Endothelial cell of umbilical vein (primary cell): ENCODE measurements at regions not wholly inside any gene's neighbourhood (a gene's known extent, or its start where the extent isn't known, plus 50 kb on each side); places are given as distances from the start of the nearest gene placed in this dataset.

Experiments
- BruUV-seq: library from RNA; stranded (reverse); fragments of 400-500 nt; replicated peaks from 2 replicates; lab custom pipeline; 2021; lab: Mats Ljungman, UMichigan
- CTCF ChIA-PET: fragments of 300-600, 350-600 bp; sonication (Branson Sonifier 250); formaldehyde crosslinking; loops from one replicate; lab custom pipeline; 2021; ENCODE audit warnings: antibody characterized with exemption, inconsistent platforms; lab: Charles Lee
- POLR2A ChIA-PET: fragments of 300-600, 350-600 bp; sonication (Branson Sonifier 250); formaldehyde crosslinking; loops from one replicate; lab custom pipeline; 2021; ENCODE audit warnings: antibody characterized with exemption, inconsistent platforms; lab: Charles Lee
- DNase-seq: peaks from one replicate; pipeline ENCODE4 v3.0.0-alpha.2; 2011; ENCODE audit warnings: low read depth, low spot score
- FAIRE-seq: peaks from 2 replicates; lab custom pipeline; 2011; peaks lifted over from hg19 to GRCh38; lab: Jason Lieb, UNC
- H2AFZ ChIP-seq: 2 replicates; pipeline ENCODE4 v1.6.0; 2012; ENCODE audit warnings: low read depth, low read length, control low read depth, inconsistent platforms
- H3K27ac ChIP-seq: 2 replicates; pipeline ENCODE4 v1.5.1; 2011; ENCODE audit warnings: low read depth, mild to moderate bottlenecking, control low read depth, low read length, moderate library complexity; ENCODE audit not compliant: insufficient read depth
- H3K27me3 ChIP-seq, 2 experiments: 2 replicates each; pipeline versions ENCODE4 v1.6.0 to v1.6.1; 2011; ENCODE audit warnings: low read length in 2 of 2, mixed read lengths in 1 of 2; ENCODE audit not compliant: control insufficient read depth in 2 of 2, insufficient read depth in 2 of 2
- H3K36me3 ChIP-seq, 2 experiments: 2 replicates in 1 of 2; 3 replicates in 1 of 2; pipeline ENCODE4 v1.5.1; 2011; ENCODE audit warnings: low read length in 2 of 2, mild to moderate bottlenecking in 1 of 2, moderate library complexity in 1 of 2; ENCODE audit not compliant: control insufficient read depth in 2 of 2, insufficient read depth in 2 of 2; ENCODE audit errors: extremely low read depth in 1 of 2
- H3K4me1 ChIP-seq: 3 replicates; pipeline ENCODE4 v1.5.1; 2011; ENCODE audit warnings: mild to moderate bottlenecking, low read length; ENCODE audit not compliant: control insufficient read depth, insufficient read depth; ENCODE audit errors: extremely low read depth
- H3K4me2 ChIP-seq: 2 replicates; pipeline ENCODE4 v1.6.1; 2011; ENCODE audit warnings: low read length, control low read depth, mixed read lengths; ENCODE audit not compliant: insufficient read depth
- H3K4me3 ChIP-seq, 3 experiments: fragments of 200-600 bp in 1 of 3; sonication (generic), shearing (Covaris generic) in 1 of 3; replicated peaks in 1 of 3; 2 replicates each; pipeline ENCODE4 v1.5.1; 2011 to 2016; ENCODE audit warnings: control low read depth in 3 of 3, low read length in 3 of 3, mild to moderate bottlenecking in 2 of 3, inconsistent platforms in 1 of 3, low read depth in 1 of 3, moderate library complexity in 1 of 3; ENCODE audit not compliant: insufficient read depth in 1 of 3
- H3K79me2 ChIP-seq: 2 replicates; pipeline ENCODE4 v1.6.0; 2012; ENCODE audit warnings: low read length, inconsistent platforms; ENCODE audit not compliant: control insufficient read depth, insufficient read depth
- H3K9ac ChIP-seq: replicated peaks from 2 replicates; pipeline ENCODE3; 2011; ENCODE audit warnings: low read length, control low read depth; ENCODE audit not compliant: insufficient read depth; ENCODE audit errors: extremely low read depth
- H3K9me1 ChIP-seq: replicated peaks from 3 replicates; pipeline ENCODE4 v1.6.0; 2011; ENCODE audit warnings: mild to moderate bottlenecking, low read length; ENCODE audit not compliant: control insufficient read depth, insufficient read depth; ENCODE audit errors: extremely low read depth
- H3K9me3 ChIP-seq: replicated peaks from 2 replicates; pipeline ENCODE4 v1.5.1; 2012; ENCODE audit warnings: low read length, inconsistent platforms; ENCODE audit not compliant: control insufficient read depth, insufficient read depth
- H4K20me1 ChIP-seq: replicated peaks from 2 replicates; pipeline ENCODE3; 2011; ENCODE audit warnings: mild to moderate bottlenecking, low read length; ENCODE audit not compliant: control insufficient read depth, insufficient read depth; ENCODE audit errors: extremely low read depth
- CTCF ChIP-seq, 2 donors: IDR thresholded peaks; 1 replicate in 1 of 2; 2 replicates in 1 of 2; pipeline ENCODE4 v1.5.1; 2011; ENCODE audit warnings: low read length in 2 of 2, mild to moderate bottlenecking in 2 of 2, moderate library complexity in 2 of 2, control low read depth in 1 of 2, inconsistent platforms in 1 of 2, low read depth in 1 of 2; ENCODE audit not compliant: insufficient read depth in 1 of 2; ENCODE audit errors: extremely low read depth in 1 of 2
- EZH2 ChIP-seq: IDR thresholded peaks from 2 replicates; pipeline ENCODE4 v1.6.1; 2012; ENCODE audit warnings: borderline replicate concordance, low read depth, mild to moderate bottlenecking, moderate library complexity, low read length, inconsistent platforms; ENCODE audit not compliant: severe bottlenecking
- GATA2 ChIP-seq: IDR thresholded peaks from 2 replicates; pipeline ENCODE4 v1.7.0; 2011; ENCODE audit warnings: low read depth, mild to moderate bottlenecking, moderate library complexity, mixed read lengths, low read length; ENCODE audit not compliant: insufficient read length, insufficient read depth
- JUN ChIP-seq: IDR thresholded peaks from 2 replicates; pipeline ENCODE4 v1.6.1; 2011; ENCODE audit warnings: borderline replicate concordance, low read depth; ENCODE audit not compliant: insufficient read length, insufficient read depth
- MYC ChIP-seq: IDR thresholded peaks from one replicate; pipeline ENCODE4 v1.6.1; 2011; ENCODE audit warnings: mild to moderate bottlenecking, low read depth, low read length
- POLR2A ChIP-seq: IDR thresholded peaks from 2 replicates; pipeline ENCODE4 v1.6.1; 2012; ENCODE audit warnings: low read depth, mild to moderate bottlenecking, control low read depth, low read length
- POLR2AphosphoS5 ChIP-seq: IDR thresholded peaks from 2 replicates; pipeline ENCODE4 v1.6.1; 2012; ENCODE audit warnings: low read depth, mild to moderate bottlenecking, control low read depth, low read length, moderate library complexity; ENCODE audit not compliant: insufficient read depth
- dilution Hi-C: fragments of 300-500 bp; cut with MboI; formaldehyde crosslinking; loops from one replicate; pipeline ENCODE4 v1.15.0; 2019; ENCODE audit warnings: low sequenced_read_pairs; ENCODE audit not compliant: extremely low pct_ligation_motif_present
- intact Hi-C: fragments of 100-400 bp; cut with micrococcal nuclease; formaldehyde crosslinking; loops from one replicate; pipeline ENCODE4 v1.10.0; 2022
- TF ChIP-seq, protein P1 (sequence below): IDR thresholded peaks from 2 replicates; pipeline ENCODE4 v1.6.1; 2011; ENCODE audit not compliant: insufficient read depth, insufficient read length

GRCh38 chr12:92437452-92437851 is 265.3 kb upstream of the PLEKHG7 start:
- FAIRE-seq (peak; percentile 8), DNase-seq (no peak)
- Histone ChIP-seq H3K4me3 (no peak overlapping the region), H3K4me2 (no peak overlapping the region), H3K27me3 (no peaks in the 10 kb centered on the region), H4K20me1 (no peaks in the 10 kb centered on the region), H3K27ac (no peak overlapping the region), H2AFZ (no peak overlapping the region), H3K4me1 (no peaks in the 10 kb centered on the region), H3K9ac (no peak overlapping the region), H3K36me3 (no peaks in the 10 kb centered on the region), H3K79me2 (no peaks in the 10 kb centered on the region), H3K9me3 (no peaks in the 10 kb centered on the region), H3K9me1 (no peaks in the 10 kb centered on the region)
- intact Hi-C loops = no loop called here
- BruUV-seq = no TSS peak
- dilution Hi-C loops = no loop called here
- TF ChIP-seq EZH2 (no peak), GATA2 (no peak), JUN (no peak), CTCF (IDR thresholded peaks at IDR 0.05; ENCODE audit: extremely low read depth in 1 of 2, insufficient read depth in 1 of 2, low read depth in 1 of 2, low read length in 2 of 2) (no peak), MYC (no peak)
- TF ChIP-seq, protein P1, sequence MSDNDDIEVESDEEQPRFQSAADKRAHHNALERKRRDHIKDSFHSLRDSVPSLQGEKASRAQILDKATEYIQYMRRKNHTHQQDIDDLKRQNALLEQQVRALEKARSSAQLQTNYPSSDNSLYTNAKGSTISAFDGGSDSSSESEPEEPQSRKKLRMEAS = no peak
- CTCF ChIA-PET = no interaction called here
- POLR2A ChIA-PET = no interaction called here

- Histone ChIP-seq H3K27ac (no peak overlapping the region), H3K9me3 (no peaks in the 10 kb centered on the region), H4K20me1 (no peaks in the 10 kb centered on the region), H3K79me2 (no peaks in the 10 kb centered on the region), H3K36me3 (no peaks in the 10 kb centered on the region), H3K27me3 (no peaks in the 10 kb centered on the region), H2AFZ (no peak overlapping the region), H3K4me3 (no peak overlapping the region), H3K9ac (no peak overlapping the region), H3K4me1 (no peaks in the 10 kb centered on the region), H3K4me2 (no peak overlapping the region), H3K9me1 (no peaks in the 10 kb centered on the region)
- intact Hi-C loops = no loop called here
- ChIA-PET CTCF (no interaction called here), POLR2A (no interaction called here)
- TF ChIP-seq POLR2AphosphoS5 (no peak), JUN (no peak), GATA2 (no peak), POLR2A (no peak), MYC (no peak)
- dilution Hi-C loops = no loop called here
- FAIRE-seq (no peak), DNase-seq (no peak)
- no TSS peak for BruUV-seq
Observed at GRCh38 chr12:92436856-92437255, 265.9 kb upstream of the PLEKHG7 start.
